ENCODE measurements at regions not wholly inside any gene's neighbourhood (a gene's known extent, or its start where the extent isn't known, plus 50 kb on each side); places are given as distances from the start of the nearest gene placed in this dataset.

- no peak for DNase-seq (ENCODE audit: low spot score)
- no peaks in the 10 kb centered on the region for H3K9me3 Mint-ChIP-seq (ENCODE audit: low read depth)
- peak overlapping the region; percentile 13 for H3K27ac Mint-ChIP-seq (ENCODE audit: unreplicated experiment)
- peaks cover 24% of the 10 kb centered on the region for H3K4me1 Mint-ChIP-seq (ENCODE audit: low read depth)
- TF ChIP-seq CTCF (IDR thresholded peaks at IDR 0.05), result no peak
- H3K36me3 Mint-ChIP-seq (ENCODE audit: low read depth), result no peaks in the 10 kb centered on the region
- no peak overlapping the region for H3K4me3 Mint-ChIP-seq (ENCODE audit: unreplicated experiment)
- H3K27me3 Mint-ChIP-seq (ENCODE audit: low read depth), result no peaks in the 10 kb centered on the region
These were observed 720.2 kb upstream of the TYRP1 start for GRCh38 chr9:11973011-11973410.

- no peaks in the 10 kb centered on the region for H3K27me3 Mint-ChIP-seq (ENCODE audit: low read depth)
These were observed 719.7 kb upstream of the TYRP1 start for GRCh38 chr9:11973511-11973910.

GRCh38 chr9:11992866-11993265, 700.3 kb upstream of the TYRP1 start:
- Mint-ChIP-seq H3K4me3 (ENCODE audit: unreplicated experiment) (no peak overlapping the region), H3K27me3 (ENCODE audit: low read depth) (no peaks in the 10 kb centered on the region), H3K4me1 (ENCODE audit: low read depth) (no peaks in the 10 kb centered on the region), H3K36me3 (ENCODE audit: low read depth) (no peaks in the 10 kb centered on the region), H3K9me3 (ENCODE audit: low read depth) (no peaks in the 10 kb centered on the region), H3K27ac (ENCODE audit: unreplicated experiment) (no peak overlapping the region)
- no peak for TF ChIP-seq CTCF (IDR thresholded peaks at IDR 0.05)
- DNase-seq (ENCODE audit: low spot score), result no peak

More at GRCh38 chr9:11973511-11973910, 719.7 kb upstream of the TYRP1 start:
- peaks cover 3% of the 10 kb centered on the region for H3K9me3 Mint-ChIP-seq (ENCODE audit: low read depth)
- no peak for DNase-seq (ENCODE audit: low spot score)
- no peak overlapping the region for H3K27ac Mint-ChIP-seq (ENCODE audit: unreplicated experiment)
- H3K4me1 Mint-ChIP-seq (ENCODE audit: low read depth), result peaks cover 28% of the 10 kb centered on the region
- no peaks in the 10 kb centered on the region for H3K36me3 Mint-ChIP-seq (ENCODE audit: low read depth)
- TF ChIP-seq CTCF (IDR thresholded peaks at IDR 0.05), result no peak
- no peak overlapping the region for H3K4me3 Mint-ChIP-seq (ENCODE audit: unreplicated experiment)

- TF ChIP-seq CTCF (IDR thresholded peaks at IDR 0.05), result no peak
- H3K36me3 Mint-ChIP-seq (ENCODE audit: low read depth), result peaks cover 5% of the 10 kb centered on the region
- H3K4me1 Mint-ChIP-seq (ENCODE audit: low read depth), result no peaks in the 10 kb centered on the region
- H3K9me3 Mint-ChIP-seq (ENCODE audit: low read depth), result peaks cover 57% of the 10 kb centered on the region
- no peaks in the 10 kb centered on the region for H3K27me3 Mint-ChIP-seq (ENCODE audit: low read depth)
- H3K27ac Mint-ChIP-seq (ENCODE audit: unreplicated experiment), result no peak overlapping the region
- no peak for DNase-seq (ENCODE audit: low spot score)
- no peak overlapping the region for H3K4me3 Mint-ChIP-seq (ENCODE audit: unreplicated experiment)
These were observed 678.7 kb upstream of the TYRP1 start for GRCh38 chr9:12014488-12014887.

GRCh38 chr9:12054235-12054634, 639.0 kb upstream of the TYRP1 start:
- Mint-ChIP-seq H3K4me1 (ENCODE audit: low read depth) (no peaks in the 10 kb centered on the region), H3K27ac (ENCODE audit: unreplicated experiment) (no peak overlapping the region), H3K36me3 (ENCODE audit: low read depth) (no peaks in the 10 kb centered on the region), H3K27me3 (ENCODE audit: low read depth) (peaks cover 2% of the 10 kb centered on the region), H3K4me3 (ENCODE audit: unreplicated experiment) (no peak overlapping the region), H3K9me3 (ENCODE audit: low read depth) (peaks cover 34% of the 10 kb centered on the region)
- no peak for DNase-seq (ENCODE audit: low spot score)
- TF ChIP-seq CTCF (IDR thresholded peaks at IDR 0.05), result no peak

All from chondrocyte (in vitro differentiated cells).